ENCODE measurements at regions not wholly inside any gene's neighbourhood (a gene's known extent, or its start where the extent isn't known, plus 50 kb on each side); places are given as distances from the start of the nearest gene placed in this dataset.

- no peak overlapping the region for H3K27ac ChIP-seq (ENCODE audit: low read length)
- H3K9ac ChIP-seq (ENCODE audit: low read length) = no peak overlapping the region
- H3K9me3 ChIP-seq (ENCODE audit: low read length) = no peaks in the 10 kb centered on the region
- H3K36me3 ChIP-seq (ENCODE audit: insufficient read depth, low read length) = no peaks in the 10 kb centered on the region
- H3K4me2 ChIP-seq (ENCODE audit: low read length) = no peak overlapping the region
- no peaks in the 10 kb centered on the region for H4K20me1 ChIP-seq (ENCODE audit: insufficient read depth)
- no peaks in the 10 kb centered on the region for H3K79me2 ChIP-seq (replicated peaks; ENCODE audit: insufficient read depth, low read length)
- no peaks in the 10 kb centered on the region for H3K9me2 ChIP-seq (ENCODE audit: insufficient read depth, low read length)
- no peaks in the 10 kb centered on the region for H3K27me3 ChIP-seq (ENCODE audit: insufficient read depth, low read depth, low read length)
- no peak overlapping the region for H3K4me3 ChIP-seq (ENCODE audit: low read length)
- no peak for TF ChIP-seq RAD21 (conservative IDR thresholded peaks at IDR 0.05)
- TF ChIP-seq REST (IDR thresholded peaks at IDR 0.05; ENCODE audit: borderline replicate concordance) = no peak
- TF ChIP-seq POLR2AphosphoS5 (IDR thresholded peaks at IDR 0.05) = no peak
- TF ChIP-seq EP300 (conservative IDR thresholded peaks at IDR 0.05; ENCODE audit: poor library complexity, severe bottlenecking) = no peak
- TF ChIP-seq, protein P1, sequence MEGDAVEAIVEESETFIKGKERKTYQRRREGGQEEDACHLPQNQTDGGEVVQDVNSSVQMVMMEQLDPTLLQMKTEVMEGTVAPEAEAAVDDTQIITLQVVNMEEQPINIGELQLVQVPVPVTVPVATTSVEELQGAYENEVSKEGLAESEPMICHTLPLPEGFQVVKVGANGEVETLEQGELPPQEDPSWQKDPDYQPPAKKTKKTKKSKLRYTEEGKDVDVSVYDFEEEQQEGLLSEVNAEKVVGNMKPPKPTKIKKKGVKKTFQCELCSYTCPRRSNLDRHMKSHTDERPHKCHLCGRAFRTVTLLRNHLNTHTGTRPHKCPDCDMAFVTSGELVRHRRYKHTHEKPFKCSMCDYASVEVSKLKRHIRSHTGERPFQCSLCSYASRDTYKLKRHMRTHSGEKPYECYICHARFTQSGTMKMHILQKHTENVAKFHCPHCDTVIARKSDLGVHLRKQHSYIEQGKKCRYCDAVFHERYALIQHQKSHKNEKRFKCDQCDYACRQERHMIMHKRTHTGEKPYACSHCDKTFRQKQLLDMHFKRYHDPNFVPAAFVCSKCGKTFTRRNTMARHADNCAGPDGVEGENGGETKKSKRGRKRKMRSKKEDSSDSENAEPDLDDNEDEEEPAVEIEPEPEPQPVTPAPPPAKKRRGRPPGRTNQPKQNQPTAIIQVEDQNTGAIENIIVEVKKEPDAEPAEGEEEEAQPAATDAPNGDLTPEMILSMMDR (IDR thresholded peaks at IDR 0.05; ENCODE audit: poor library complexity, severe bottlenecking) = no peak
- no peaks in the 10 kb centered on the region for H3F3A ChIP-seq (ENCODE audit: insufficient read depth, low read length, poor library complexity, severe bottlenecking)
- H2AFZ ChIP-seq (ENCODE audit: low read depth, low read length) = no peak overlapping the region
Measured at GRCh38 chrX:82038793-82039192, 836.9 kb downstream of the SH3BGRL start.

GRCh38 chrX:82041034-82041433, 839.1 kb downstream of the SH3BGRL start:
- H3K36me3 ChIP-seq (ENCODE audit: insufficient read depth, low read length) = no peaks in the 10 kb centered on the region
- no peaks in the 10 kb centered on the region for H3K9me3 ChIP-seq (ENCODE audit: low read length)

More at GRCh38 chrX:82041034-82041433, 839.1 kb downstream of the SH3BGRL start:
- Histone ChIP-seq H3K27me3 (ENCODE audit: insufficient read depth, low read depth, low read length) (no peaks in the 10 kb centered on the region), H3K79me2 (replicated peaks; ENCODE audit: insufficient read depth, low read length) (no peaks in the 10 kb centered on the region), H3K4me3 (ENCODE audit: low read length) (no peak overlapping the region), H2AFZ (ENCODE audit: low read depth, low read length) (no peak overlapping the region), H3F3A (ENCODE audit: insufficient read depth, low read length, poor library complexity, severe bottlenecking) (no peaks in the 10 kb centered on the region), H4K20me1 (ENCODE audit: insufficient read depth) (no peaks in the 10 kb centered on the region), H3K27ac (ENCODE audit: low read length) (no peak overlapping the region), H3K9ac (ENCODE audit: low read length) (no peak overlapping the region), H3K4me2 (ENCODE audit: low read length) (no peak overlapping the region), H3K9me2 (ENCODE audit: insufficient read depth, low read length) (no peaks in the 10 kb centered on the region)
- TF ChIP-seq EZH2 (IDR thresholded peaks at IDR 0.05; ENCODE audit: borderline replicate concordance, insufficient read depth, low read length, poor library complexity, severe bottlenecking) (no peak), RAD21 (conservative IDR thresholded peaks at IDR 0.05) (no peak), SMC3 (conservative IDR thresholded peaks at IDR 0.05; ENCODE audit: poor library complexity) (no peak), TAF1 (IDR thresholded peaks at IDR 0.05; ENCODE audit: low read depth) (no peak), EP300 (conservative IDR thresholded peaks at IDR 0.05; ENCODE audit: poor library complexity, severe bottlenecking) (no peak), MXI1 (conservative IDR thresholded peaks at IDR 0.05; ENCODE audit: poor library complexity, severe bottlenecking) (no peak), REST (IDR thresholded peaks at IDR 0.05; ENCODE audit: borderline replicate concordance) (no peak), POLR2AphosphoS5 (IDR thresholded peaks at IDR 0.05) (no peak)
- TF ChIP-seq, protein P1 (IDR thresholded peaks at IDR 0.05; ENCODE audit: poor library complexity, severe bottlenecking) = no peak
